Esophagus squamous epithelium (tissue), 5 donors: ENCODE measurements at regions not wholly inside any gene's neighbourhood (a gene's known extent, or its start where the extent isn't known, plus 50 kb on each side); places are given as distances from the start of the nearest gene placed in this dataset.

Experiments
- DNase-seq: peaks from one replicate; lab custom pipeline; 2025; lab: John Stamatoyannopoulos, UW
- H3K27ac ChIP-seq, 4 donors: fragments of 200-600 bp; sonication (generic); one replicate each; pipeline ENCODE4 v1.5.1; 2016 to 2019; ENCODE audit warnings: mild to moderate bottlenecking in 1 of 4
- H3K27me3 ChIP-seq, 4 donors: fragments of 200-600 bp; sonication (generic); 1 replicate in 3 of 4; 2 replicates in 1 of 4; pipeline versions ENCODE4 v1.5.1 to v1.6.0; 2017 to 2021; ENCODE audit warnings: antibody characterized with exemption in 1 of 4
- H3K36me3 ChIP-seq, 3 donors: fragments of 200-600 bp; sonication (generic); one replicate each; pipeline ENCODE4 v1.5.1; 2016 to 2019
- H3K4me1 ChIP-seq, 3 donors: fragments of 200-600 bp; sonication (generic); one replicate each; pipeline ENCODE4 v1.5.1; 2017 to 2019
- H3K4me3 ChIP-seq, 4 donors: fragments of 200-600 bp; sonication (generic); 1 replicate in 3 of 4; 2 replicates in 1 of 4; pipeline ENCODE4 v1.5.1; 2016 to 2019; ENCODE audit warnings: mild to moderate bottlenecking in 2 of 4, moderate library complexity in 1 of 4
- H3K9me3 ChIP-seq, 3 donors: fragments of 200-600 bp; sonication (generic); one replicate each; pipeline ENCODE4 v1.5.1; 2016 to 2019
- CTCF ChIP-seq, 6 experiments: fragments of 450-650 bp in 4 of 6; fragments of 200-600 bp in 2 of 6; sonication (generic) in 2 of 6; IDR thresholded peaks; one replicate each; pipeline ENCODE4 v1.5.1; 2016 to 2019; ENCODE audit warnings: antibody characterized with exemption in 6 of 6, mild to moderate bottlenecking in 4 of 6, moderate library complexity in 4 of 6
- POLR2A ChIP-seq, 4 donors: fragments of 450-650 bp; IDR thresholded peaks; one replicate each; pipeline ENCODE4 v1.6.1; 2017; ENCODE audit warnings: antibody characterized with exemption in 4 of 4, mild to moderate bottlenecking in 4 of 4, moderate library complexity in 3 of 4
- WGBS, 2 donors: methylation state at CpG; one replicate each; pipeline ENCODE4 v1.1.5; 2018; 5-methylcytosine and 5-hydroxymethylcytosine counted together
- intact Hi-C: fragments of 100-400 bp; cut with DNase I; formaldehyde crosslinking; loops from one replicate; pipeline ENCODE4 v1.15.0; 2022
- donor health status: DM: yes; HTN: yes; CAD: no.

- H3K4me3 ChIP-seq: no peak overlapping the region
- no peak for DNase-seq
- 79 to 87% methylated on average over 4 of the region's 4 CpGs for WGBS, 2 donors
- no peak for TF ChIP-seq POLR2A (IDR thresholded peaks at IDR 0.05)
- no peak for TF ChIP-seq CTCF (IDR thresholded peaks at IDR 0.05)
- no peaks in the 10 kb centered on the region for H3K9me3 ChIP-seq
- no peaks in the 10 kb centered on the region for H3K36me3 ChIP-seq
- no peaks in the 10 kb centered on the region for H3K4me1 ChIP-seq
- intact Hi-C loops: no loop called here
- no peak overlapping the region for H3K27ac ChIP-seq
- peaks cover 0 to 9% (median 0%) of the 10 kb centered on the region in 4 donors for H3K27me3 ChIP-seq
Measured at GRCh38 chr14:65815127-65815526, 402.6 kb downstream of the FUT8 start.

DNA sequence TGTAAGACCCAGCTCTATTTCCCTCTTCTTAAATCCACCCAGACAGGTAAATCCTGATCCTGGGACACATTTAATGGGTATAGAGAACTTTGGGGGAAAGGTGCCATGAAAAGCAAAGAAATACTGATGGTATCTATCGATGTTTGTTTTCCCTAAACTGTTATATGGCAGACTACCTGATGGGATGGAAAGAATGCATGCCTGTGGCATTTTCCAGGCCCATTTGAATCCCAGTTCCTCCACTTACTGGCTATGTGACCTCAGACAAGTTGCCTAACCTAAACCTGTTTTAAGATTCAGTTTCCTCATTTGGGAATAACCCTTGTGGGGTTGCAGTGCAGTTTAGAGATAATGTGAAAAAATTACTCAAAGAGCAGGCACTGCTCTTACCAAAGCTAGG is 404.5 kb downstream of the FUT8 start:
- intact Hi-C loops: no loop called here
- Histone ChIP-seq H3K27me3 (peaks cover 0 to 24% (median 0%) of the 10 kb centered on the region in 4 donors), H3K36me3 (no peaks in the 10 kb centered on the region), H3K4me3 (no peak overlapping the region), H3K27ac (no peak overlapping the region), H3K9me3 (no peaks in the 10 kb centered on the region), H3K4me1 (no peaks in the 10 kb centered on the region)
- TF ChIP-seq POLR2A (IDR thresholded peaks at IDR 0.05) (no peak), CTCF (IDR thresholded peaks at IDR 0.05) (no peak)
- DNase-seq: no peak
- WGBS, 2 donors: 83 to 93% methylated on average over 1 of the region's 1 CpG

DNA sequence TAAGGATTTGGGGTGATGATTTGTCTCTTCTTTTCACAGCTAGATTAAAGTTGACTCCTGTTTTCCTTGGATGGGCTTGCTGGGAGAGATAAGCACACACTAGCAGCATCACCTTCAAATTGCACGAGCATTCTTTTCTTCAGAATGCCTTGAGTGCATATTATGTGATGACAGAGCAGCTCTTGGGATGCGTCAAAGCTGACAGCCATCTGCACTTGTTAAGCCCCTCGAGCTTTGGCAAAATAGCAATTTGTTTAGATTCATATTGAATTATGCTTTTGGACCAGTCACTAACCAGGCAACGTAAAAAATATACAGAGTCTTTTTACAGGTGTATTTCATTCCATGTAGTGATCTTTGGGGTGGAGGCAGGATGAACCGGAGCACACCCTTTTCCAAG is 407.0 kb downstream of the FUT8 start:
- Histone ChIP-seq H3K9me3 (no peaks in the 10 kb centered on the region), H3K36me3 (no peaks in the 10 kb centered on the region), H3K27me3 (peaks cover 0 to 29% (median 0%) of the 10 kb centered on the region in 4 donors), H3K4me1 (no peaks in the 10 kb centered on the region), H3K27ac (no peak overlapping the region), H3K4me3 (no peak overlapping the region)
- intact Hi-C loops: no loop called here
- no peak for TF ChIP-seq POLR2A (IDR thresholded peaks at IDR 0.05)
- TF ChIP-seq CTCF (IDR thresholded peaks at IDR 0.05): no peak
- 69 to 74% methylated on average over 5 of the region's 5 CpGs for WGBS, 2 donors
- no peak for DNase-seq

DNA sequence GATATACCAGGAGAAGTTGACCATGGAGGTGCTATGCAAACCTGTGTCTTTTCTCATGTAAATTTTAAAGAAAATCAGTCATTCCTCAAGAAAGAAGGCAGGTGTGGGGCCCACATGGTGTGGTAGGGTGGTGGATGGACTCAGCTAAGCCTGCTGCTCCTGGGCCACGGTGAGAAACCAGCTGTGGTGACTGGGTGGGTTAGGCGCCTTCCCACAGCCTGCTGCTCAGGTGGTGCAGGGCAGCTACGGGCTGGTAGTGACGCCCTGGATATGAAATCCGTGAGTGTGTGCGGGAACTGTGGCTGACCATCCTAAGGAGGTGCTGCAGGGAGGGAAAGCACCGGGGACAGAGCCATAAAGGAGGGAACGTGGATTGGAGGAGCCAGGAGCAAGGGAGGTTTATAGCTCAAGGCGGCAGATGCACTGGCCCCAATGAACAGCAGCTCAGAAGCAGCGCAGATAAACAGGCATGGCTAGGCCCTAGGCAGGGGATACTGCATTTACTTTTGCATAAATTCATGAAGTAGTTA is 408.8 kb downstream of the FUT8 start:
- no peak for DNase-seq
- Histone ChIP-seq H3K27me3 (peaks cover 0 to 33% (median 0%) of the 10 kb centered on the region in 4 donors), H3K4me1 (no peaks in the 10 kb centered on the region), H3K36me3 (no peaks in the 10 kb centered on the region), H3K9me3 (no peaks in the 10 kb centered on the region), H3K27ac (no peak overlapping the region), H3K4me3 (no peak overlapping the region)
- TF ChIP-seq POLR2A (IDR thresholded peaks at IDR 0.05): no peak
- TF ChIP-seq CTCF (IDR thresholded peaks at IDR 0.05): no peak
- intact Hi-C loops: loop anchor here (5.0 to 10.0 kb wide), 2 partner anchors 404 to 656 kb away; no protein-coding TSS in a partner anchor
- WGBS, 2 donors: 84 to 90% methylated on average over 5 to 9 of the region's 10 CpGs

DNA sequence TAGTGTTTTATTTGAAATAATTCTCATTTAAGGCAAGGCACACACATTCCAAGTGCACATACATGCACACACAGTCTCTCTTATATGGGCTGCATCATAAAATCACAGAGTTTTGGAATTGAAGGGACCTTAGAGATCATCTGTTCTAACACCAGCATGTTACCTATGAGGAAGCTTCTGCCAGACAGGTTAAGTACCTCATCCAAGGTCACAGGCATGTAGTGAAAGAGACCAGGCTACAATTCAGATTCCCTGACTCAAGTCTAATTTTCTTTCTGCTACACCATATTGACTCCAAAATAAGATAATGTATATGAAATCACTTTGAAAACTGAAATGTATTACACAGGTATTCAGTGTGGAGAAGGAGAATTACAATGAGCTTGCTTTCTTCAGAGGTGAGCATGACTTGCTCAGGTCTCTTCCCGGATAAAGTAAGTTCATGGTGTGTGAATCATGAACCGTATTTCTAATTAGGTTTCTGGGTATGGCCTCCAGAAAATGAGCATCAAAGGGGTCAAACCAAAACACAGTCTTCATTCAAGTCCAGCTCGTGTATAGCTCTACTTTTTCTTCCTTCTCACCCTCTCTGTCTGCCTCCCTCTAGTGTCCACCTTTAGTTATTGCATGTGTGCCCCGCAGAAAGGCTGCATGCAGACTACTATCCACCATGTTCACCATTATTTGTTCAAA is 411.9 kb downstream of the FUT8 start:
- DNase-seq: no peak
- Histone ChIP-seq H3K9me3 (no peaks in the 10 kb centered on the region), H3K27ac (no peak overlapping the region), H3K36me3 (no peaks in the 10 kb centered on the region), H3K4me1 (no peaks in the 10 kb centered on the region), H3K27me3 (peaks cover 0 to 52% (median 0%) of the 10 kb centered on the region in 4 donors), H3K4me3 (no peak overlapping the region)
- intact Hi-C loops: loop anchor here (5.0 to 10.0 kb wide), 2 partner anchors 407 to 660 kb away; no protein-coding TSS in a partner anchor
- 19 to 24% methylated on average over 4 of the region's 4 CpGs for WGBS, 2 donors
- TF ChIP-seq POLR2A (IDR thresholded peaks at IDR 0.05) (no peak), CTCF (IDR thresholded peaks at IDR 0.05) (peak; percentile 85 to 95 (median 89))
